ENCODE measurements at regions not wholly inside any gene's neighbourhood (a gene's known extent, or its start where the extent isn't known, plus 50 kb on each side); places are given as distances from the start of the nearest gene placed in this dataset.

- DNase-seq (ENCODE audit: low spot score): no peak
- Histone ChIP-seq H3K27me3 (replicated peaks; ENCODE audit: insufficient read depth) (no peaks in the 10 kb centered on the region), H3K27ac (no peak overlapping the region), H3K9me3 (no peaks in the 10 kb centered on the region), H3K4me1 (ENCODE audit: control insufficient read depth in 1 of 2, low read depth in 2 of 2) (no peaks in the 10 kb centered on the region), H3K4me3 (no peak overlapping the region), H3K36me3 (no peaks in the 10 kb centered on the region)
- no peak for ATAC-seq (ENCODE audit: insufficient number of reproducible peaks, low FRiP score, low read depth)
- no peak for TF ChIP-seq CTCF (IDR thresholded peaks at IDR 0.05)
Measured at GRCh38 chr3:166302331-166302730, 465.1 kb upstream of the BCHE start.

GRCh38 chr3:166296179-166296783, 459.1 kb upstream of the BCHE start:
- ATAC-seq (ENCODE audit: insufficient number of reproducible peaks, low FRiP score, low read depth) (no peak), DNase-seq (ENCODE audit: low spot score) (no peak)
- no peak overlapping the region for H3K4me3 ChIP-seq
- TF ChIP-seq CTCF (IDR thresholded peaks at IDR 0.05): no peak
- no peaks in the 10 kb centered on the region for H3K36me3 ChIP-seq
- no peaks in the 10 kb centered on the region for H3K9me3 ChIP-seq
- H3K4me1 ChIP-seq (ENCODE audit: control insufficient read depth in 1 of 2, low read depth in 2 of 2): no peaks in the 10 kb centered on the region
- no peak overlapping the region for H3K27ac ChIP-seq
- no peaks in the 10 kb centered on the region for H3K27me3 ChIP-seq (replicated peaks; ENCODE audit: insufficient read depth)

GRCh38 chr3:166291186-166291955, 454.1 kb upstream of the BCHE start:
- Histone ChIP-seq H3K27me3 (replicated peaks; ENCODE audit: insufficient read depth) (no peaks in the 10 kb centered on the region), H3K27ac (no peak overlapping the region), H3K4me1 (ENCODE audit: control insufficient read depth in 1 of 2, low read depth in 2 of 2) (no peaks in the 10 kb centered on the region), H3K4me3 (no peak overlapping the region), H3K9me3 (no peaks in the 10 kb centered on the region), H3K36me3 (no peaks in the 10 kb centered on the region)
- ATAC-seq (ENCODE audit: insufficient number of reproducible peaks, low FRiP score, low read depth) (no peak), DNase-seq (ENCODE audit: low spot score) (no peak)
- no peak for TF ChIP-seq CTCF (IDR thresholded peaks at IDR 0.05)

- DNase-seq (ENCODE audit: low spot score) (no peak), ATAC-seq (ENCODE audit: insufficient number of reproducible peaks, low FRiP score, low read depth) (no peak)
- Histone ChIP-seq H3K9me3 (no peaks in the 10 kb centered on the region), H3K27me3 (replicated peaks; ENCODE audit: insufficient read depth) (no peaks in the 10 kb centered on the region), H3K27ac (no peak overlapping the region), H3K36me3 (no peaks in the 10 kb centered on the region), H3K4me1 (ENCODE audit: control insufficient read depth in 1 of 2, low read depth in 2 of 2) (peaks cover 0 to 3% of the 10 kb centered on the region in 2 donors), H3K4me3 (no peak overlapping the region)
- no peak for TF ChIP-seq CTCF (IDR thresholded peaks at IDR 0.05)
Measured at GRCh38 chr3:166285001-166285400, 447.8 kb upstream of the BCHE start.

GRCh38 chr3:166283840-166284239, 446.6 kb upstream of the BCHE start:
- DNase-seq (ENCODE audit: low spot score) (no peak), ATAC-seq (ENCODE audit: insufficient number of reproducible peaks, low FRiP score, low read depth) (no peak)
- H3K27me3 ChIP-seq (replicated peaks; ENCODE audit: insufficient read depth): no peaks in the 10 kb centered on the region
- peaks cover 0 to 3% of the 10 kb centered on the region in 2 donors for H3K4me1 ChIP-seq (ENCODE audit: control insufficient read depth in 1 of 2, low read depth in 2 of 2)
- H3K36me3 ChIP-seq: no peaks in the 10 kb centered on the region
- H3K9me3 ChIP-seq: no peaks in the 10 kb centered on the region
- peak overlapping the region; percentile 13 for H3K4me3 ChIP-seq
- no peak for TF ChIP-seq CTCF (IDR thresholded peaks at IDR 0.05)
- H3K27ac ChIP-seq: no peak overlapping the region
